ENCODE measurements at regions not wholly inside any gene's neighbourhood (a gene's known extent, or its start where the extent isn't known, plus 50 kb on each side); places are given as distances from the start of the nearest gene placed in this dataset.

DNA sequence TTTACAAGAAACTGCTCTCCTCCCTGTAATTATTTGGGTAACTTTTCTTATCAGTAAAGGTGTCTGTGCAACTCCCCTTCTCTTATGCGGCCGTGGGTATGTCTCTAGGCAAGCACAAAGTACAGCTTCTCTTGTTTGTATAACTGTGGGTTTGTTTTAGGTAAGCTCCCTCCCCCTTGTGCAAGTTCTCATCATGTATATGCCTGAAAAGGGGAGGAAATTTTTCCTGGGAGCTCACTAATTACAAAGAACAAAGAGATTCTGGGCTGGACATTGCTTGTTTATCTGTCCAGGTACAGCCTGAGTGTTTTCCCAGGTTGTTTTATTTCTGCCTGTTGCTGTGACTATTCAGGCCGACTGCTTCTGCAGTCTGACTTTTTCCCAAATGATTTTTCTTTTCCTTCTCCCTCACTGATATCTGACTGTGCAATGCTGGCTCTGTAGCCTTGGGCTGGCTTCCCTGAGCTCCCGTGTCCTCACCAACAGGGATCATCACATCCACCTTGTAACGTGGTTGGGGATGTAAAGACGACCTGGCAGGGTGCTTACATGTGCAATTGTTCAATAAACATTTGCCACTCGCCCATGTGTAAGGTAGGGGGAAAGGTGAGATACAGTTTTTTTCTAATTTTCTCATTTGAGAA is 916.5 kb downstream of the AACS start:
- TF ChIP-seq, protein P1, sequence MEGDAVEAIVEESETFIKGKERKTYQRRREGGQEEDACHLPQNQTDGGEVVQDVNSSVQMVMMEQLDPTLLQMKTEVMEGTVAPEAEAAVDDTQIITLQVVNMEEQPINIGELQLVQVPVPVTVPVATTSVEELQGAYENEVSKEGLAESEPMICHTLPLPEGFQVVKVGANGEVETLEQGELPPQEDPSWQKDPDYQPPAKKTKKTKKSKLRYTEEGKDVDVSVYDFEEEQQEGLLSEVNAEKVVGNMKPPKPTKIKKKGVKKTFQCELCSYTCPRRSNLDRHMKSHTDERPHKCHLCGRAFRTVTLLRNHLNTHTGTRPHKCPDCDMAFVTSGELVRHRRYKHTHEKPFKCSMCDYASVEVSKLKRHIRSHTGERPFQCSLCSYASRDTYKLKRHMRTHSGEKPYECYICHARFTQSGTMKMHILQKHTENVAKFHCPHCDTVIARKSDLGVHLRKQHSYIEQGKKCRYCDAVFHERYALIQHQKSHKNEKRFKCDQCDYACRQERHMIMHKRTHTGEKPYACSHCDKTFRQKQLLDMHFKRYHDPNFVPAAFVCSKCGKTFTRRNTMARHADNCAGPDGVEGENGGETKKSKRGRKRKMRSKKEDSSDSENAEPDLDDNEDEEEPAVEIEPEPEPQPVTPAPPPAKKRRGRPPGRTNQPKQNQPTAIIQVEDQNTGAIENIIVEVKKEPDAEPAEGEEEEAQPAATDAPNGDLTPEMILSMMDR (IDR thresholded peaks at IDR 0.05) = no peak
- TF ChIP-seq EZH2 (IDR thresholded peaks at IDR 0.05) (no peak), EZH2phosphoT487 (IDR thresholded peaks at IDR 0.05) (no peak)
